Activated CD4-positive, alpha-beta memory T cell treated with anti-CD3 and anti-CD28 coated beads, Interleukin-2, amount 10 ng/mL, durations not matched to agents 7 days and 5 days (primary cell): ENCODE measurements at regions not wholly inside any gene's neighbourhood (a gene's known extent, or its start where the extent isn't known, plus 50 kb on each side); places are given as distances from the start of the nearest gene placed in this dataset.
"Not testable (repeated sequence)": the region's sequence is repeated elsewhere in the genome, so short reads cannot be mapped to it uniquely, and the experiment has no call there.

Experiments
- CTCF ChIA-PET: fragments of 350-600 bp; sonication (Branson Sonifier 250); formaldehyde crosslinking; loops from one replicate; lab custom pipeline; 2021; ENCODE audit warnings: antibody characterized with exemption, inconsistent platforms; lab: Charles Lee
- POLR2A ChIA-PET: fragments of 350-600 bp; sonication (Branson Sonifier 250); formaldehyde crosslinking; loops from one replicate; lab custom pipeline; 2021; ENCODE audit warnings: antibody characterized with exemption; lab: Charles Lee
- DNase-seq: peaks from one replicate; pipeline ENCODE4 v3.0.0-alpha.2; 2020
- H3K27ac Mint-ChIP-seq: one replicate; pipeline ENCODE4 v1.8.0; 2021; ENCODE audit warnings: mild to moderate bottlenecking, mixed read lengths
- H3K27me3 Mint-ChIP-seq: one replicate; pipeline ENCODE4 v1.8.0; 2021; ENCODE audit warnings: mixed read lengths
- H3K36me3 Mint-ChIP-seq: one replicate; pipeline ENCODE4 v1.8.0; 2021; ENCODE audit warnings: low read depth, mixed read lengths
- H3K4me1 Mint-ChIP-seq: one replicate; pipeline ENCODE4 v1.8.0; 2021; ENCODE audit warnings: mixed read lengths
- H3K4me3 Mint-ChIP-seq: one replicate; pipeline ENCODE4 v1.8.0; 2021; ENCODE audit warnings: mild to moderate bottlenecking, mixed read lengths
- H3K9me3 Mint-ChIP-seq: one replicate; pipeline ENCODE4 v1.8.0; 2021; ENCODE audit warnings: mixed read lengths

- Mint-ChIP-seq H3K9me3 (no peaks in the 10 kb centered on the region), H3K4me1 (no peaks in the 10 kb centered on the region), H3K27ac (no peak overlapping the region), H3K4me3 (no peak overlapping the region), H3K27me3 (peaks cover 15% of the 10 kb centered on the region), H3K36me3 (no peaks in the 10 kb centered on the region)
- CTCF ChIA-PET: no interaction called here
- POLR2A ChIA-PET: no interaction called here
- no peak for DNase-seq
These were observed 236.2 kb downstream of the SETD4 start for GRCh38 chr21:35824136-35824535.

GRCh38 chr21:35819134-35819533 lies 241.2 kb downstream of the SETD4 start:
- ChIA-PET CTCF (no interaction called here), POLR2A (no interaction called here)
- DNase-seq: no peak
- Mint-ChIP-seq H3K36me3 (no peaks in the 10 kb centered on the region), H3K9me3 (no peaks in the 10 kb centered on the region), H3K27ac (no peak overlapping the region), H3K4me1 (no peaks in the 10 kb centered on the region), H3K4me3 (no peak overlapping the region), H3K27me3 (peaks cover 5% of the 10 kb centered on the region)

GRCh38 chr21:35818597-35818996 lies 241.7 kb downstream of the SETD4 start:
- H3K27ac Mint-ChIP-seq: no peak overlapping the region

GRCh38 chr21:35814858-35815619 lies 245.3 kb downstream of the SETD4 start:
- Mint-ChIP-seq H3K4me1 (no peaks in the 10 kb centered on the region), H3K4me3 (no peak overlapping the region), H3K36me3 (no peaks in the 10 kb centered on the region), H3K9me3 (no peaks in the 10 kb centered on the region), H3K27ac (no peak overlapping the region), H3K27me3 (peaks cover 5% of the 10 kb centered on the region)
- no peak for DNase-seq
- ChIA-PET CTCF (no interaction called here), POLR2A (no interaction called here)

More at GRCh38 chr21:35818597-35818996, 241.7 kb downstream of the SETD4 start:
- POLR2A ChIA-PET: no interaction called here
- Mint-ChIP-seq H3K4me3 (no peak overlapping the region), H3K36me3 (no peaks in the 10 kb centered on the region), H3K27me3 (no peaks in the 10 kb centered on the region), H3K9me3 (no peaks in the 10 kb centered on the region), H3K4me1 (no peaks in the 10 kb centered on the region)
- CTCF ChIA-PET: no interaction called here
- no peak for DNase-seq

- Mint-ChIP-seq H3K36me3 (no peaks in the 10 kb centered on the region), H3K4me1 (no peaks in the 10 kb centered on the region), H3K27ac (no peak overlapping the region), H3K9me3 (no peaks in the 10 kb centered on the region), H3K4me3 (no peak overlapping the region), H3K27me3 (peaks cover 9% of the 10 kb centered on the region)
- ChIA-PET POLR2A (no interaction called here), CTCF (no interaction called here)
- DNase-seq: no peak
These were observed 247.6 kb downstream of the SETD4 start for GRCh38 chr21:35812679-35813078.

- Mint-ChIP-seq H3K36me3 (no peaks in the 10 kb centered on the region), H3K4me3 (no peak overlapping the region), H3K27ac (no peak overlapping the region), H3K4me1 (no peaks in the 10 kb centered on the region), H3K9me3 (no peaks in the 10 kb centered on the region), H3K27me3 (peaks cover 9% of the 10 kb centered on the region)
- POLR2A ChIA-PET: no interaction called here
- no peak for DNase-seq
- CTCF ChIA-PET: no interaction called here
These were observed 249.0 kb downstream of the SETD4 start for GRCh38 chr21:35811191-35811806.

- POLR2A ChIA-PET: interaction anchor here (1.2 kb wide), 1 partner anchor 197 kb away, joined by 3 read pairs; no protein-coding TSS in a partner anchor
- Mint-ChIP-seq H3K4me1 (no peaks in the 10 kb centered on the region), H3K9me3 (no peaks in the 10 kb centered on the region), H3K27ac (no peak overlapping the region), H3K27me3 (peaks cover 9% of the 10 kb centered on the region), H3K36me3 (no peaks in the 10 kb centered on the region), H3K4me3 (no peak overlapping the region)
- DNase-seq: no peak
- CTCF ChIA-PET: no interaction called here
These were observed 249.8 kb downstream of the SETD4 start for GRCh38 chr21:35810431-35810970.

- Mint-ChIP-seq H3K9me3 (no peaks in the 10 kb centered on the region), H3K36me3 (no peaks in the 10 kb centered on the region), H3K4me1 (no peaks in the 10 kb centered on the region), H3K27me3 (peaks cover 25% of the 10 kb centered on the region), H3K4me3 (no peak overlapping the region), H3K27ac (no peak overlapping the region)
- DNase-seq: no peak
- ChIA-PET POLR2A (no interaction called here), CTCF (interaction anchor here (0.6 kb wide), 1 partner anchor 375 kb away, joined by 3 read pairs; no protein-coding TSS in a partner anchor)
These were observed 258.9 kb downstream of the SETD4 start for GRCh38 chr21:35801391-35801790.

GRCh38 chr21:35800796-35801385 lies 259.4 kb downstream of the SETD4 start:
- H3K36me3 Mint-ChIP-seq, POLR2A ChIA-PET, H3K9me3 Mint-ChIP-seq, DNase-seq, CTCF ChIA-PET, H3K27ac Mint-ChIP-seq, H3K4me1 Mint-ChIP-seq, H3K4me3 Mint-ChIP-seq: not testable (repeated sequence)
- H3K27me3 Mint-ChIP-seq: peaks cover 25% of the 10 kb centered on the region

GRCh38 chr21:35796844-35797243 lies 263.5 kb downstream of the SETD4 start:
- Mint-ChIP-seq H3K9me3 (no peaks in the 10 kb centered on the region), H3K36me3 (no peaks in the 10 kb centered on the region), H3K4me3 (no peak overlapping the region), H3K4me1 (no peaks in the 10 kb centered on the region), H3K27ac (no peak overlapping the region), H3K27me3 (peaks cover 9% of the 10 kb centered on the region)
- ChIA-PET CTCF (no interaction called here), POLR2A (no interaction called here)
- DNase-seq: no peak

- POLR2A ChIA-PET: interaction anchor here (0.6 kb wide), 1 partner anchor 22 kb away, joined by 4 read pairs; no protein-coding TSS in a partner anchor
- H3K36me3 Mint-ChIP-seq, H3K9me3 Mint-ChIP-seq, H3K4me3 Mint-ChIP-seq, H3K4me1 Mint-ChIP-seq, H3K27ac Mint-ChIP-seq, H3K27me3 Mint-ChIP-seq, DNase-seq, CTCF ChIA-PET: not testable (repeated sequence)
These were observed 265.8 kb downstream of the SETD4 start for GRCh38 chr21:35794527-35794926.

GRCh38 chr21:35792569-35793305 lies 267.6 kb downstream of the SETD4 start:
- no peaks in the 10 kb centered on the region for H3K4me1 Mint-ChIP-seq
- peaks cover 4% of the 10 kb centered on the region for H3K27me3 Mint-ChIP-seq
- H3K36me3 Mint-ChIP-seq: no peaks in the 10 kb centered on the region
- H3K9me3 Mint-ChIP-seq: no peaks in the 10 kb centered on the region
- POLR2A ChIA-PET: no interaction called here
- H3K4me3 Mint-ChIP-seq: no peak overlapping the region
- no peak for DNase-seq
- CTCF ChIA-PET: no interaction called here
- H3K27ac Mint-ChIP-seq: no peak overlapping the region
